Endothelial cell of umbilical vein (primary cell): ENCODE measurements at regions not wholly inside any gene's neighbourhood (a gene's known extent, or its start where the extent isn't known, plus 50 kb on each side); places are given as distances from the start of the nearest gene placed in this dataset.

Source experiments
- BruUV-seq: library from RNA; stranded (reverse); fragments of 400-500 nt; replicated peaks from 2 replicates; lab custom pipeline; 2021; lab: Mats Ljungman, UMichigan
- CTCF ChIA-PET: fragments of 300-600, 350-600 bp; sonication (Branson Sonifier 250); formaldehyde crosslinking; loops from one replicate; lab custom pipeline; 2021; ENCODE audit warnings: antibody characterized with exemption, inconsistent platforms; lab: Charles Lee
- POLR2A ChIA-PET: fragments of 300-600, 350-600 bp; sonication (Branson Sonifier 250); formaldehyde crosslinking; loops from one replicate; lab custom pipeline; 2021; ENCODE audit warnings: antibody characterized with exemption, inconsistent platforms; lab: Charles Lee
- DNase-seq: peaks from one replicate; pipeline ENCODE4 v3.0.0-alpha.2; 2011; ENCODE audit warnings: low read depth, low spot score
- FAIRE-seq: peaks from 2 replicates; lab custom pipeline; 2011; peaks lifted over from hg19 to GRCh38; lab: Jason Lieb, UNC
- H2AFZ ChIP-seq: 2 replicates; pipeline ENCODE4 v1.6.0; 2012; ENCODE audit warnings: low read depth, low read length, control low read depth, inconsistent platforms
- H3K27ac ChIP-seq: 2 replicates; pipeline ENCODE4 v1.5.1; 2011; ENCODE audit warnings: low read depth, mild to moderate bottlenecking, control low read depth, low read length, moderate library complexity; ENCODE audit not compliant: insufficient read depth
- H3K27me3 ChIP-seq, 2 experiments: 2 replicates each; pipeline versions ENCODE4 v1.6.0 to v1.6.1; 2011; ENCODE audit warnings: low read length in 2 of 2, mixed read lengths in 1 of 2; ENCODE audit not compliant: control insufficient read depth in 2 of 2, insufficient read depth in 2 of 2
- H3K36me3 ChIP-seq, 2 experiments: 2 replicates in 1 of 2; 3 replicates in 1 of 2; pipeline ENCODE4 v1.5.1; 2011; ENCODE audit warnings: low read length in 2 of 2, mild to moderate bottlenecking in 1 of 2, moderate library complexity in 1 of 2; ENCODE audit not compliant: control insufficient read depth in 2 of 2, insufficient read depth in 2 of 2; ENCODE audit errors: extremely low read depth in 1 of 2
- H3K4me1 ChIP-seq: 3 replicates; pipeline ENCODE4 v1.5.1; 2011; ENCODE audit warnings: mild to moderate bottlenecking, low read length; ENCODE audit not compliant: control insufficient read depth, insufficient read depth; ENCODE audit errors: extremely low read depth
- H3K4me2 ChIP-seq: 2 replicates; pipeline ENCODE4 v1.6.1; 2011; ENCODE audit warnings: low read length, control low read depth, mixed read lengths; ENCODE audit not compliant: insufficient read depth
- H3K4me3 ChIP-seq, 3 experiments: fragments of 200-600 bp in 1 of 3; sonication (generic), shearing (Covaris generic) in 1 of 3; replicated peaks in 1 of 3; 2 replicates each; pipeline ENCODE4 v1.5.1; 2011 to 2016; ENCODE audit warnings: control low read depth in 3 of 3, low read length in 3 of 3, mild to moderate bottlenecking in 2 of 3, inconsistent platforms in 1 of 3, low read depth in 1 of 3, moderate library complexity in 1 of 3; ENCODE audit not compliant: insufficient read depth in 1 of 3
- H3K79me2 ChIP-seq: 2 replicates; pipeline ENCODE4 v1.6.0; 2012; ENCODE audit warnings: low read length, inconsistent platforms; ENCODE audit not compliant: control insufficient read depth, insufficient read depth
- H3K9ac ChIP-seq: replicated peaks from 2 replicates; pipeline ENCODE3; 2011; ENCODE audit warnings: low read length, control low read depth; ENCODE audit not compliant: insufficient read depth; ENCODE audit errors: extremely low read depth
- H3K9me1 ChIP-seq: replicated peaks from 3 replicates; pipeline ENCODE4 v1.6.0; 2011; ENCODE audit warnings: mild to moderate bottlenecking, low read length; ENCODE audit not compliant: control insufficient read depth, insufficient read depth; ENCODE audit errors: extremely low read depth
- H3K9me3 ChIP-seq: replicated peaks from 2 replicates; pipeline ENCODE4 v1.5.1; 2012; ENCODE audit warnings: low read length, inconsistent platforms; ENCODE audit not compliant: control insufficient read depth, insufficient read depth
- H4K20me1 ChIP-seq: replicated peaks from 2 replicates; pipeline ENCODE3; 2011; ENCODE audit warnings: mild to moderate bottlenecking, low read length; ENCODE audit not compliant: control insufficient read depth, insufficient read depth; ENCODE audit errors: extremely low read depth
- CTCF ChIP-seq, 2 donors: IDR thresholded peaks; 1 replicate in 1 of 2; 2 replicates in 1 of 2; pipeline ENCODE4 v1.5.1; 2011; ENCODE audit warnings: low read length in 2 of 2, mild to moderate bottlenecking in 2 of 2, moderate library complexity in 2 of 2, control low read depth in 1 of 2, inconsistent platforms in 1 of 2, low read depth in 1 of 2; ENCODE audit not compliant: insufficient read depth in 1 of 2; ENCODE audit errors: extremely low read depth in 1 of 2
- EZH2 ChIP-seq: IDR thresholded peaks from 2 replicates; pipeline ENCODE4 v1.6.1; 2012; ENCODE audit warnings: borderline replicate concordance, low read depth, mild to moderate bottlenecking, moderate library complexity, low read length, inconsistent platforms; ENCODE audit not compliant: severe bottlenecking
- FOS ChIP-seq: IDR thresholded peaks from 2 replicates; pipeline ENCODE4 v1.6.1; 2011; ENCODE audit warnings: mild to moderate bottlenecking, low read length, moderate library complexity, borderline replicate concordance; ENCODE audit not compliant: insufficient read depth
- GATA2 ChIP-seq: IDR thresholded peaks from 2 replicates; pipeline ENCODE4 v1.7.0; 2011; ENCODE audit warnings: low read depth, mild to moderate bottlenecking, moderate library complexity, mixed read lengths, low read length; ENCODE audit not compliant: insufficient read length, insufficient read depth
- JUN ChIP-seq: IDR thresholded peaks from 2 replicates; pipeline ENCODE4 v1.6.1; 2011; ENCODE audit warnings: borderline replicate concordance, low read depth; ENCODE audit not compliant: insufficient read length, insufficient read depth
- MAX ChIP-seq: IDR thresholded peaks from 2 replicates; pipeline ENCODE4 v1.6.1; 2011; ENCODE audit not compliant: insufficient read depth, insufficient read length
- MYC ChIP-seq: IDR thresholded peaks from one replicate; pipeline ENCODE4 v1.6.1; 2011; ENCODE audit warnings: mild to moderate bottlenecking, low read depth, low read length
- POLR2A ChIP-seq: IDR thresholded peaks from 2 replicates; pipeline ENCODE4 v1.6.1; 2012; ENCODE audit warnings: low read depth, mild to moderate bottlenecking, control low read depth, low read length
- POLR2AphosphoS5 ChIP-seq: IDR thresholded peaks from 2 replicates; pipeline ENCODE4 v1.6.1; 2012; ENCODE audit warnings: low read depth, mild to moderate bottlenecking, control low read depth, low read length, moderate library complexity; ENCODE audit not compliant: insufficient read depth
- dilution Hi-C: fragments of 300-500 bp; cut with MboI; formaldehyde crosslinking; loops from one replicate; pipeline ENCODE4 v1.15.0; 2019; ENCODE audit warnings: low sequenced_read_pairs; ENCODE audit not compliant: extremely low pct_ligation_motif_present
- intact Hi-C: fragments of 100-400 bp; cut with micrococcal nuclease; formaldehyde crosslinking; loops from one replicate; pipeline ENCODE4 v1.10.0; 2022

- no peaks in the 10 kb centered on the region for H3K27me3 ChIP-seq
- dilution Hi-C loops, result no loop called here
- no peak overlapping the region for H3K27ac ChIP-seq
- H3K36me3 ChIP-seq, result no peaks in the 10 kb centered on the region
- no peaks in the 10 kb centered on the region for H4K20me1 ChIP-seq
- POLR2A ChIA-PET, result no interaction called here
- DNase-seq, result no peak
- H3K9me3 ChIP-seq, result no peaks in the 10 kb centered on the region
- CTCF ChIA-PET, result no interaction called here
- H3K4me3 ChIP-seq, result no peak overlapping the region
- intact Hi-C loops, result no loop called here
- no peak overlapping the region for H2AFZ ChIP-seq
- H3K4me1 ChIP-seq, result no peaks in the 10 kb centered on the region
- H3K4me2 ChIP-seq, result no peak overlapping the region
- no peak overlapping the region for H3K9ac ChIP-seq
- no peaks in the 10 kb centered on the region for H3K79me2 ChIP-seq
- TF ChIP-seq MYC (no peak), EZH2 (no peak), FOS (no peak), POLR2A (no peak), JUN (no peak), CTCF (IDR thresholded peaks at IDR 0.05; ENCODE audit: extremely low read depth in 1 of 2, insufficient read depth in 1 of 2, low read depth in 1 of 2, low read length in 2 of 2) (no peak), POLR2AphosphoS5 (no peak), MAX (no peak), GATA2 (no peak)
- FAIRE-seq, result no peak
- no TSS peak for BruUV-seq
- H3K9me1 ChIP-seq, result no peaks in the 10 kb centered on the region
These were observed 189.4 kb upstream of the PALMD start for GRCh38 chr1:99456536-99456935.
